22Rv1 (cell line): ENCODE measurements at regions not wholly inside any gene's neighbourhood (a gene's known extent, or its start where the extent isn't known, plus 50 kb on each side); places are given as distances from the start of the nearest gene placed in this dataset.

Source experiments
- H3K27ac ChIP-seq: fragments of 450-650 bp; 2 replicates; pipeline ENCODE4 v1.5.1; 2017
- ZFX ChIP-seq: fragments of 450-650 bp; IDR thresholded peaks from 2 replicates; pipeline ENCODE4 v1.6.1; 2017; ENCODE audit warnings: antibody characterized with exemption, borderline replicate concordance
- TF ChIP-seq, protein P1 (sequence below): fragments of 450-650 bp; IDR thresholded peaks from 2 replicates; pipeline ENCODE4 v1.5.1; 2017; ENCODE audit warnings: mild to moderate bottlenecking

DNA sequence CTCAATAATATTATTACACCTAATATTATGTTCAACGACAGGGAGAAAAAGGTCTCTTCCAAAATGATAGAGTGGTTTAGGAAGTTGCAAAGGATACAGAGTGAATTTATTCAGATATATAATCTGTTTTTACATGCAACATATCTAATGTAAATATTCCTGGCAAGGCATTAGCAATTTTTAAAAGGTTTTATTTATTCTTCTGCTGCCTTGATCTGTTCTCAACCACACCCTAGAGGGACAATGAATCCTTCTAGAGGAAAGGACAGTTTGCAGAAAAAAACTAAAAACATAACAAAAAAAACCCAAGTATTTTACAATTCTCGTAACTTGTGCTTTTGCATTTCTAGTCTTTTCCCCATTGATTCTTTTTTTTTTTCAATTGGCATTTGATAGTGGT is 459.6 kb downstream of the KLF12 start:
- TF ChIP-seq, protein P1, sequence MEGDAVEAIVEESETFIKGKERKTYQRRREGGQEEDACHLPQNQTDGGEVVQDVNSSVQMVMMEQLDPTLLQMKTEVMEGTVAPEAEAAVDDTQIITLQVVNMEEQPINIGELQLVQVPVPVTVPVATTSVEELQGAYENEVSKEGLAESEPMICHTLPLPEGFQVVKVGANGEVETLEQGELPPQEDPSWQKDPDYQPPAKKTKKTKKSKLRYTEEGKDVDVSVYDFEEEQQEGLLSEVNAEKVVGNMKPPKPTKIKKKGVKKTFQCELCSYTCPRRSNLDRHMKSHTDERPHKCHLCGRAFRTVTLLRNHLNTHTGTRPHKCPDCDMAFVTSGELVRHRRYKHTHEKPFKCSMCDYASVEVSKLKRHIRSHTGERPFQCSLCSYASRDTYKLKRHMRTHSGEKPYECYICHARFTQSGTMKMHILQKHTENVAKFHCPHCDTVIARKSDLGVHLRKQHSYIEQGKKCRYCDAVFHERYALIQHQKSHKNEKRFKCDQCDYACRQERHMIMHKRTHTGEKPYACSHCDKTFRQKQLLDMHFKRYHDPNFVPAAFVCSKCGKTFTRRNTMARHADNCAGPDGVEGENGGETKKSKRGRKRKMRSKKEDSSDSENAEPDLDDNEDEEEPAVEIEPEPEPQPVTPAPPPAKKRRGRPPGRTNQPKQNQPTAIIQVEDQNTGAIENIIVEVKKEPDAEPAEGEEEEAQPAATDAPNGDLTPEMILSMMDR: no peak
- no peak for TF ChIP-seq ZFX
- no peak overlapping the region for H3K27ac ChIP-seq

DNA sequence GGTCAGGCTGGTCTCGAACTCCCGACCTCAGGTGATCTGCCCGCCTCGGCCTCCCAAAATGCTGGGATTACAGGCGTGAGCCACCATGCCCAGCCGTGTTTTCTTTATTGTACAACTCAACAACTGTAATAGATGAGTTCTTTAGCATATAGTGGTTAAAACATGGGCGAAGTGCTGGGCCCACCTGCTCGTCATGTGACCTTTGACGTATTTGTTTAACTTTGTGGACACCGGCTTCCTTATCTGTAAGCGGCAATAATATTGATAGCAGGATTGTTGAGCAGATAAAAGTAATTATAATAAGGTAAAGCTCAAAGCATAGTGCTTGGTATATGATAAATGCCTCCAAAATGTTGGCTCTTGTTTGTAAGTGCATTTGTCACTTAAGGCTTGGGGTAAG is 460.3 kb downstream of the KLF12 start:
- no peak overlapping the region; the same call in 1 of the 2 replicates for H3K27ac ChIP-seq
- TF ChIP-seq, protein P1: no peak
- no peak for TF ChIP-seq ZFX

DNA sequence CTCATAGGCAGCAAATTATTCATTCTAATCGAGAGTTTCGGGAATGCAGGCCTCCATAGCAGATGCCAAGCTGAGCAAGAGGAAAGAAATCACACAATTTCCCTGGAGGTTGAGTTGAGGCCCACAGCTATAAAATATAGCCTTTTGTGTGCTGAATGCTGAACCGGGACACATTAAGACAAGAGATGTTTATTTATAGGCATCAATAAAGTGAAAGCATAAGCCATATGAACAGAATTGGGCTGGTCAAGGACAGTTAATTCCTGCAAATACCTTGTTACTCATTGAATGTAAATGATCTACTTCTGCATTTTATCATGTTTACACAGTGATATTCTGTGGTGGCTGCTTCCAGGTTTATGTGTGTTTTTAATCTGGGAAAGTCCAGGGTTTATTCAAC is 461.7 kb downstream of the KLF12 start:
- H3K27ac ChIP-seq: peak overlapping the region; percentile 42
- TF ChIP-seq ZFX: no peak
- TF ChIP-seq, protein P1: no peak

DNA sequence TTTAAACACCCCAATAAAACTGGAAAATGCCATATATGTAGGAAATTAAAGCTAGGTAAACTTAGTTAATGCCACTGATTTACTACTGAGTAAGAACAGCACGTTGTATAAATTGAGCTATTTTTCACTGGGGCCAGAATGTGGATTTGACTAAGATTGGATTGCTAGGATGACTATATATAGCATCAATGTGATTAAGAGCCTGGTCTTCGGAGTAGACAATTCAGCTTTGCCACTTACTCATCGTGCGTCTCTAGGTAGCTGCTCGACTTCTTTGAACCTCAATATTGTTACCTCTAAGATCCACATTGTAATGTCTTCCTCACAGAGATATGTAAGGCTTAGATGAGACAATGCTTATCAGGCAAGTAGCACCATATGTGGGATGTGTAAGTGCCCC is 462.5 kb downstream of the KLF12 start:
- TF ChIP-seq, protein P1: no peak
- TF ChIP-seq ZFX: no peak
- H3K27ac ChIP-seq: peak overlapping the region; percentile 42; the same call in 1 of the 2 replicates

DNA sequence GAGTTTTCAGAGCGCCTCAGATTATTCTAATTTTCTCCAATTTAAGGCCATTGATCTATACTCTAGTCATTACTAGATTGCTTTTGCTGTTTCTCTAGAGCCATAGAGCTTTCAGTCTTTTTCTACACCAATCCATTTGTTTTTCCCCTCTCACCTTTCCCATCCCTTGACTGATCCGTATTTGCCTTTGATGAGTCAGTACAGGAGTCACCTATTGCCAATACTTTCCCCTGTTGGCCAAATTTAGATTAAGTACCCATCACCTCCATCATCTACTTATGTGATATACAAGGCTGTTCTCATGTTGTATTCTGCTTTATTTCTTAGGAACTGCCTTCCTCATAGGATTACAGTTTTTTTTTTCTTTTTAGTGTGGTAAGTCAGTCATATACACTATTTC is 463.2 kb downstream of the KLF12 start:
- TF ChIP-seq ZFX: no peak
- TF ChIP-seq, protein P1: no peak

DNA sequence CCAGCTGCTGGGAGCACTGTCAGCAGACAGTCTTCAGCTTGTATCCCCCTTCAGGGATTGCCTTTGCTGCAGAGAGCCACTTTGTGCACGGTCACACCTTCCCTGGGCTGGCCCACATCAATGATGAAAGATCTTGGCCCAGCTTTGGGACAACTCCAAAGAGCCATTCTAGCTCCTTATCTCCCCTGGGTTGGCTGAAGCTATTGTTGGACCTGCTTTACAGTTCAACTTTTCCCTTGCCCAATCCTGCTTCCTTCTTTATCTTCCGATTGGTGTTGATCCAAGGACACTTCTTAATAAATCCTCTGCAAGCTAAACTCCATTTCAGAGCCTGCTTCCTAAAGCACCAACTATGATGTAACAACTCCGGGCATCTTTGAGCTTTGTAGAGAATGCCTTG is 466.4 kb downstream of the KLF12 start:
- H3K27ac ChIP-seq: peak overlapping the region; percentile 43
- TF ChIP-seq, protein P1: no peak
- no peak for TF ChIP-seq ZFX

More for the DNA sequence above, 463.2 kb downstream of the KLF12 start:
- H3K27ac ChIP-seq: no peak overlapping the region

DNA sequence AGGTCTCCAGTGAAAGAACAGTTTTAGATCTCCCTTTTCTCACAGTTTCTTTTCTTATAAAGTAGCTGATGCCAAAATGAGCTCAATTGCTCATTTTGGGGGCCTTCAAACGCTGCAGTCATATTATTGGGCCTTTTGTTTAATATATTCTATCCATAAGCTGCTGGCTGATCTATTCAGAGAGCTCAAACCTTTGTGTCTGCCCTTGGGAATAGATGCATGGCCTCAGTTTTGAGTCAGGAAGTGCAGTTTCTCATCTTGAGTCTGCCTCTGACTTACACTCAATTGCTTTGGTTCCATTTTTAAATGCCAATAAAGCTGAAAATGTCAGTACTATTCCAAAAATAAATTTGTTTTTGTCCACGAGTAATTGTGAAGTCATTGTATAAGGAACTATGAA is 468.9 kb downstream of the KLF12 start:
- H3K27ac ChIP-seq: no peak overlapping the region
- TF ChIP-seq, protein P1: no peak
- no peak for TF ChIP-seq ZFX
